ENCODE measurements at regions not wholly inside any gene's neighbourhood (a gene's known extent, or its start where the extent isn't known, plus 50 kb on each side); places are given as distances from the start of the nearest gene placed in this dataset.

DNA sequence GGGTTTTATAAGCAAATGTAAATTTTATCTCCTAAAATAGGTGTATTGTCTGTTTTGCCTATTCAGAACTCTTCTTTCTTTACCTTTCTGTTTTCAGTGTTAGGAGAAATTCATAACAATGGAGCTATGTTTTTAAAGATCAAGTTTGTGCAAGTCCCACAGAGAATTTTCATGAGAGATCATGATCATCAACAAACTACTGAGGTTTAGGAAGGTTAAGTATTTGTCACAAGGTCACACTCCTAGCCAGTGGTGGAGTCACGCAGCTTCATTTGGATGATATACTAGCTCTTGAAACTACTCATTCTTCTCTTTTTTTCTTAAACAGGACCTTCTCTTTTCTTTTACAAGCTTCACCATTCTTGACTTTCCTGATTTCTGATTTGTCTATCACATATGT is 892.6 kb upstream of the FRG1 start:
- no peak for DNase-seq

DNA sequence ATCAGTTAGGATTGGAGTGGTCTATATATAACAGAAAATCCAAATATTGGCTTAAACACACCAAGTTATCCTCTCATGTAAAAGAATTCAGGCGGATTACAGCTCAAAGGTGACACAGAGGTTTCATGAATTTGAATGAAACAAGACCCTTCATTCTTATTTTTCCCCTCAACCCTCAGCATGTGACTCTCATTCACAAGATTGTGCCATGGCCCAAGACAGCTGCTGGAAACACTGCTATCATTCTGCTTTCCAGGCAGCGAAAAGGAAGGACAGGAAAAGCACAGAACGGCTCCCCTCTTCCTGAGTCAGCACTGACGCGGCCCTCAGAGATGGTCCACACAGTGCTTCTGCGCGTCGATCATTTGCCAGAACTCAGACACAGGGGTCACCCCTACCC is 891.0 kb upstream of the FRG1 start:
- DNase-seq = no peak

DNA sequence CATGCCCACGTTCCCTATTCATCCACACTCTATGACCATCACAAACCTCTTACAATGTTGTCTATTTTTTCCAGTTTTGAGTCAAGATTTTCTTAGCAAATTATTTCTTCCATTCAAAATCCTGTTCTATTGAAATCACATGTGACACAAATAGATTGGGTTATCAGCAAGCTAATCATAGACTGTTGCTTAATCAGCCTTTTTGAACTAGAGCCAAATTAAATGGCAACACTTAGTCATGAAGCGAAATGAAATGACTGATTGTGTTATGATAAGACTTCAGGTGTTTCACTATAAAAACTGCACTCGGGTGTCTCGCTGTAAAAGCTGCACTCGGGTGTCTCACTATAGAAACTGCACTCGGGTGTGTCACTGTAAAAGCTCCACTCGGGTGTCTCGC is 890.0 kb upstream of the FRG1 start:
- no peak for DNase-seq

DNA sequence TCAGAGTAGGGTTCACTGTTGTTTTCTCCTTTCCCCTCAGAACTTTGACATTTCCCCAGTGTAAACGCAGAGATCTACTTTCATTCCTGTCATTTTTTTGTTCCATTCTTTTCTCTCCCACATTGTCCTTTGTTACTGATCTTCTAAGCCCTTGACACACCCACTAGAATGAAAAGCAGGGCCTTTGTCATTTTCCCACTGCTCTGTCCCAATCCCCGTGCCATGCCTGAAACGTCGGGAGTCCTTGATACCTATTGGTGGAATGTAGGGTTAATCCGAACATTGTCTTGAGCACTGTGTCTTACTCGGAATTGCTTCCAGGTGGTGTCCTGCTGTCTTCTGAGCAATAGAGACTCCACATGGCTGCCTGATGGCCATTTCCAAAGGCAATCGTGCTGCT is 887.1 kb upstream of the FRG1 start:
- DNase-seq = no peak

DNA sequence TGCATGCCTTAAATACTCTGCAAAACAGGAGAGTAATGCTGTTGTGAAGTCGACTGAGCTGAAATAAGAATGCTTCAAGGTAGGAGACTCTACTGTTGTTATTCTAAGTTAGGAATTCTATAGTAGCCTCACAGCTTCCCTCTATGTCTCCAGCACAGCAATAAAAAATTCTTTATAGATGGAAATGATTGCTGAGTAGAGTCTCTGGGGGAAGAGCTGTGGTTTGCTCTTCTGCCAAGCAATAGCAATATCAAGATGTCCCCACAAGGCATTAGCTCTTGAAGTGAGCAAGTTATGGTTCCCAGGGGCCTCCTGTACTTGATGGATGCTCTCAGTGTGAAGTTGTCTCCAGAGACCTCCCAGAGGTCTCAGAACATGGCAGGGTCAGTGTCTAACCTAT is 880.6 kb upstream of the FRG1 start:
- DNase-seq = no peak

DNA sequence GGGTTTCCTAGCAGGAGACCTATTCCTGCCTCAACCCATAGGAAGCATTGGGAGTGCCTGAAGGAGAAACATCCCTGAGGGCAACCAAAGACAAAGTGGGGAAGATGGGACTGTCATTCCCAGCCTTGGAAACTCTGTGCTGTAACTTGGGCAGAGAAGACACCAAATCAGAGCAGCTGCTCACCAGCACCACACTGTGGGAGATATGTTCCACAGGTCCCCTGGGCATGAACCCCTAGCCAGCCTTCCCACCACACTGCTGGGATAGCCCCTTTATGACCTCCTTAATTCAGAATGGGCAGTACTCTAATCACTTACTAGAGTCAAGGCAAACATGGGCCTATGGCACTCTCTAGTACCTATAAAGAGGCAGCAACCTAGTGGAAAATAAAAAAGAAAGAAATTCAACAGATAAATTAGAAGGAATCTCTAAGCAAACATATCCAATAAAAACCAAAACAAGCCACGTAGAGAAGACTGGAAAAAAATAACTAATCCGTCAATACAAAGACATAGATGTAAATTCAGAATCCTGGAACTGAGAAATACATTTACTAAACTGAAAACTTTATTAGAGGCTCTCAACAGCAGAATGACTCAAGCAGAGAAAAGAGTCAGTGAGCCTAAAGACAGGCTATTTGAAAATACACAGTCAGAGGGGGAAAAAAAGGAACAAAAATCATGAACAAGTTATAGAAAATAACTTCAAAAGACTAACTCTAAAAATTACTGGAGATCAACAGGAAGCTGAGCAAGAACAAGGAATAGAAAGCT is 878.4 kb upstream of the FRG1 start:
- no peak for DNase-seq

DNA sequence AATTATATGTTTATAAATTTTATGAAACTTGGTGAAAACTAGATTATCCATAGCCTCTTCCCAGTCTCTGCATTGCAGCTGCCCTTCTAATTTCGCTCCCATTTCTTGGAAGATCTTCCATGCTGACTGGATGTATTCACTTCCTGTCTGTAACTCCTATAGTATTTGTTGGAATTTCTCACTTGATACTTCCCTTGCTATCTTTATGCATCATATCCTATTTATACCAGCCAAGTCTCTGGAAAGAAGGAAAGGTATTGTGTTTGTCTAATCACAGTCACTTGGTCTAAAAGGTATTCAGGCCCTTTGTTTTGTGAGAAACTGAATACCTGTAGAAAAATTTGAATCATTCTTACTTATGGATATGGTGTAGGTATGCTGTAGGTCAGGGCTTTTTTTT is 870.9 kb upstream of the FRG1 start:
- no peak for DNase-seq

DNA sequence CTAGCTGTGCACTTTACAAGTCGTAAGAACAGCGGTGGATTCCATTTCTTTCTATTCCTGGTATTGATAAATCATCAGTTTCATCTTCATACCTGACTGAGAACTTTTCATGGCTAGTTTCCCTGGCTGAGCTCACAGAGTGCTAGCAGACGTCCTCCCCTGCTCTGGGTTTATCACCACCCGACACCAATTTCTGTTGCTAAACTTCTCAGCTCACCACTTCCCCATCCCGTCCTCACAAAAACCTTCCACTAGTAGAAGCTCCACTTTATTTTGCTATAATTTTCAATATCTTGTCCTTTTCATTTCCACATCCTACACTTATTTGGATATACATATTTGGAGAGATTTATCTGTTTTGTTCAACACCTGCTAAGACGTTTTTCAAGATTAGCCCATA is 869.4 kb upstream of the FRG1 start:
- DNase-seq = no peak

DNA sequence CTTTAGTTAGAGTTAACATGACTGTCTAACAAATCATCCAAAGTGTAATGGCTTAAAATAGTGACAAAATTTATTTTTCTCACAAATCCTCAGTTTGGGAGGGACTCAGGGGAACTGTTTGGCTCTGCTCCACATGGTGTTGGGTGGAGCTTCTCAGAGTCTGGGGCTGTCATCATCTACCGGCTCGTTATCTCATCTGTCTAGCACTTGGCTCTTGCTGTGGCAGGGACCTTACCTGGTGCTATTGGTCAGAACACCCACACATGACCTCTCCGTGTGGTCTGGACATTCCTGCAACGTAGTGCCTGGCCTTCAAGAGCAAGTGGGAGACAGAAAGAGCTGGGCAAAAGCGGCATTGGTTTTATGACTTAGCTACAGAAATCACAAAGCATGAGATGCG is 866.9 kb upstream of the FRG1 start:
- DNase-seq = no peak

DNA sequence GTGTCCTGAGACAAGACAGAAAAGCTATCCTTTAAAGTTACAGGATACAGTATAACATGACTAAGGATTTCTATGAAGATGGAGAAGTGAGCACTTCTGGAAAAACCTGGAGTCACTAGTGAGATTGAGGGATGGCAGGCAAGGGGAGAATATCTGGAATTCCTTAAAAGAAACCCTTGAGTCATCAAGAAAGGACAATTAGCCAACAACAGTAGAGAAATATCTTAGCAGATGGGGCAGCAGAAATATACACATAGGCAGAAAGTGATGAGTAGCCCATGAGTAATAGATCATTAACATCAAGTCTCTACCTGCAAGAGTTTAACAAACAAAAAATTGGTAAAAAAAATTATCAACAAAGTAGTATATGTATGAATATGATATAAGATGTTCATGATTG is 858.8 kb upstream of the FRG1 start:
- DNase-seq = no peak

DNA sequence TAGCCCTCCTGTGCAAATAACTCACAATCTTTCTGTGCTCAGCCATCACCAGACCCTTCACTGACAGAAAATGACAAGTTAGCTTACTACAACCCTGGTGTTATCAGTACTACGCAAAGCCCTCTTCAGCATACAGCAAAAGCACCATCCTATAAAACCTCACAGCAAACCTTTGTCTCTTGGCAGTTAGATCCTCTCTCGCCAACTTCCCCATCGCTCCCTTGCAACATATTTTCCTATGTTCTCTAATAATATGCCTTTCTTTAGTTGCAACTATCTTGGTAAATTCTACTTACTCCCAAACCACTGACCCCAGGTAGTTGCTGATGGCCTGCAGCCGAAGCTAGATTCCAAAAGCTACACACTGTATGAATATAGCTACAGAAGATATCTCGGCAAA is 856.9 kb upstream of the FRG1 start:
- DNase-seq = no peak

DNA sequence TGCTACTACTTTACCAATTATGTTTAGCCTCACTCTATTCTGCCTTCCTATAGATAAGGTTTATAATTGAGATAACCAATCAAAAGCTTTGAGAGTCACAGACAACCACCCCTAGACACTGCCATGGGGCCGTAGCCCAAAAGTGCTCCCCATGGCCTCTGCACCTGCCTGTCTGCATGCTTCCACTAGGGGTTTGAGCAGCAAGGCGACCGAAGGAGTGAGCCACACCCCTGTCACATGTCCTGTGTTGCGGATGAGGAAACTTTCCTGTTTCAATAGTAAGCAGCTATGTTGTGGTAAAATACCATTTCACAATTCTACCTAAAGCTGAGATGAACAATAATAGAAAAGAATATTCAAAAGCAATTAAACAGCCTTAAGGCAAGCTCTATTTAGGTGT is 856.0 kb upstream of the FRG1 start:
- no peak for DNase-seq

DNA sequence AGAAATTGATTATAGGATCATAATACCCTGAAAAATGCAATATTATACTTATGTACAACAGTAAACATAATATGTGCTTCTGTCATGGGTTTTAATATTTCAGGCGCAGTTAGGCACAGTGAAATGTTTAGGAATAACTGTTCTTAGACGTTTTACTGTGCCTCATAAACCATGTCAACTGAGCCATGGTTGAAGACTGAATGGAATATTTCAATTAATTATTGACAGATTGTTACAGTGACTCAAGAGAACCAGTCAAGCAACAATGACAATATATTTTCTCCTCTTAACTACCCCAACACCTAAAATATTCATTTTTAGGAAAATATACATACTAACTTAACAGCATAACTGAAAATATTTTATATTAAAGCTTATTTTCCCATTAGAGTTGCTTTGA is 852.7 kb upstream of the FRG1 start:
- DNase-seq = no peak

DNA sequence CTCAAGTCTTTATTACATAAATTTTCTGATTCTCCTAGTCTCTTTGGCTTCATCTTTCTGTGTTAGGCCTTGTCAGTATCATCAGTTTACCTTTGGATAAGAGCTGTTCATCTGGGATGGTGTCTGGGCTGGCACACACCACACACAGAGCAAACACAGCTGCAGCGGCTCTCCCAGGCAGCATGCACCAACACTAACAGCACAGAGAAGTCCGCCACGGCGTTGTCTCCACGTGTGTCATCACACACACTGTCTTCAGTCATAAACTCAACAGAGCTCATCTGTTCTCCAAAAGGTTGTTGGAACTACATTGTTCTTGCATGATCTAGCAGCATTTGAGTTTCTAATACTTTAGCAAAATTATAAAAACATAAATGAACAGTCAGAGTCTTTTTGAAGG is 851.9 kb upstream of the FRG1 start:
- DNase-seq = no peak

DNA sequence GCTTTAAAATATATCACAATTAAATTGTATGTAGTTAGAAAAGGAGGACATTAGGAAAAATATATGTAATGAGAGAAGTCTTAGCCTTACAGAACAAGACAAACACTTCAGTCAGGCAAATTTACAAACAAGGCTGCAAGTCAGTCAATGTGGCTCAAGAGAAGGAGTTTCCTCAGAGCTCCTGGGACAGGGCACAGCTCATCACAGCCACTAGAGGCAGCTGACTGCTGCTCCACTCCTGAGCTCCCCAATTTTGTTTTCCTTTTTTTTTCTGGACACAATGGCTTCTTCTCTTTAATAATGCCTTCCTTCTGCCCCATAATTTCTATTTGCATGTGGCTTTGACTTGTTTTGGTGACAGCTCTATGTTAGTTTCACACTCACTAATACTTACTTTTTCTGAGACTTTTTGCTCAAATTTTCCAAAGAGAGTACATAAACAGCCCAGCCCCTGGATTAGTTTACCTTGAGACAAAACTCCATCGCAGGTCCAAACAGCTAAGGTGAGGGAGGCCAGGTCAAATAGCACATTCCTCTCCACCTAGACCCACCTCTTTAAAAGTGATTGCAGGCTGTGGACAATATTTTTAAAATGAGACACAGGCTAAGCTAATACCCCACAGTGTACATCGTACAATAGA is 850.4 kb upstream of the FRG1 start:
- no peak for DNase-seq

DNA sequence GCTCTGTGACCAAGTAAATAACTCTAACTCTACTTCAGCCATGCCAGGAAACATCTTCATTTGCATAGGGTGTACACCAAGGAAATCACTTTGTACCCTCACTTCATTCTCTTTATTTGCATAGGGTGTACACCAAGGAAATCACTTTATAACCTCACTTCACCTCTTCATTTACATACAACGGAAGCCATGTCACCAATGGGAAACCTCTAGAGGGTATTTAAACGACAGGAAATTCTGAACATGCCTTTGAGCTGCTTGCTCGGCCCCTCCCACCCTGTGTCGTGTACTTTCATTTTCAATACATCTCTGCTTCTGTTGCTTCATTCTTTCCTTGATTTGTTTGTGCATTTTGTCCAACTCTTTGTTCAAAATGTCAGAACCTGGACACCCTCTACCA is 848.1 kb upstream of the FRG1 start:
- DNase-seq = no peak

DNA sequence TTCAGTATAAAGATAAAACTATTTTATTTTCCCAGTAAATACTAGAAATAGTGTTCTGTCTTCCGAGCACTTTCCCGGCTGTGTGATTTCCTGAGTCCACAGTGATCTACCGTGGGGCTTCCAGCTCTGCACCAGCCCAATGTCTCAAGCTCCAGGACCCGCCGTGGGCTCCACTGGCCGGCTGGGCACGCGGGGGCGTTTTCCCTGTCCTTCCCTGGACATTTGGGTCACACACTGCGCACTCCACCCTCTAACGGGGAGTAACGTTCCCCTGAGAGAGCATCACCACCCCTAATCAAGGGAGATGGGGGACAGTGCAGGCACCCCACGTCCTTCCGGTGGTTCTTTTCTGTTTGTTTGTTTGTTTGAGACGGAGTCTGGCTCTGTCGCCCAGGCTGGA is 844.6 kb upstream of the FRG1 start:
- DNase-seq = no peak

DNA sequence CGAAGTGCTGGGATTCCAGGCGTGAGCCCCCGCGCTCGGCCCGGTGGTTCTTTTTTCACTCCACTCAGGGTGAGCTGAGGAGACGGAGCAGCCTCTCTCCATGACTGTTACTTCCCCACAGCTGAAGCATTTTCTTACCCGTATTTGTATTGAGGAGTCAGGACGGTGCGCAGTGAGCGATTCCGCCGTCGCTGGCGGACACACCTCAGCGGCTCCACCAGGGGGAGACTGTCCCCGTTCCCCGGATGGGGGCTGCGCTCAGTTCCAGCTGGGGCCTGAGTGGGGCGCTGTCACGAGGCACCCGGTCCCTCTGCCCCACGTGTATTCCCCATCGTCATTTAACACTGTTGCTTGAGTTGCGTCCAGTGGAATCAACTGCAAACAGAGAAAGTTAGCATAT is 844.0 kb upstream of the FRG1 start:
- DNase-seq = no peak

DNA sequence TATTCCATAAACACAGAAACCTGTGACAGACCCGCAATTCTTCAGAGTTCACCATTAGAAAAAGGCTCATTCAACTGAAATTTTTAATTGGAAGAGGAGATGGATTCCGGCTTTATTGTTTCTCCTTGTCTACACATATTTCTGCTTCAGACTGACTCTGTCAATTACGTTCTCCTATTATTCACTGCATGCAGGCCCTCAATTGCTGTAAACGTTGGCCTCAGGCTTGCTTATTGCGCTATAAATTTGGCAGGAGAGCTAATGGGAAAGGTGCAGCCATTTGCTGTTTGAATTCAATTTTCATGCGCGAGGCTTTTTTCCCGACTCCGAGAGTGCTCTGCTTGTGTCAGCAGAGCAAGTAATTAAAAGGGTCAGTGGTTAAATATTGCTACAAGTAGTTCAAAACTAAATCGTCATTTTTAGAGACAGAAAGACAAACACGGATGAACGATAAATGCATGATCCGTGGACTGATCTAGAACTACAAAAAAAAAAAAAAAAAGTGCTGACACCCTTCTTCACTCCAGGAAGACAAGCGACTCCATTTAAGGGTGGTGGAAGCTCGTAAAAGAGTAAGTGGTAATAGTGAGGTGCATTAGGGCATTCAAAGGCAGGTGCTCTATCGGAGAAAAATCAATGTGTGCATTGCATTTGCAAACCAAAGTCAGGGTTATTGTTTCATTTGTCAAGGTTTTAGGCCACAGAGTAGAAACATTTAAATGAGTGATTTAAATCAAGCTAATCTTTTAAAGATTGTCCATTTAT is 841.6 kb upstream of the FRG1 start:
- DNase-seq = no peak

DNA sequence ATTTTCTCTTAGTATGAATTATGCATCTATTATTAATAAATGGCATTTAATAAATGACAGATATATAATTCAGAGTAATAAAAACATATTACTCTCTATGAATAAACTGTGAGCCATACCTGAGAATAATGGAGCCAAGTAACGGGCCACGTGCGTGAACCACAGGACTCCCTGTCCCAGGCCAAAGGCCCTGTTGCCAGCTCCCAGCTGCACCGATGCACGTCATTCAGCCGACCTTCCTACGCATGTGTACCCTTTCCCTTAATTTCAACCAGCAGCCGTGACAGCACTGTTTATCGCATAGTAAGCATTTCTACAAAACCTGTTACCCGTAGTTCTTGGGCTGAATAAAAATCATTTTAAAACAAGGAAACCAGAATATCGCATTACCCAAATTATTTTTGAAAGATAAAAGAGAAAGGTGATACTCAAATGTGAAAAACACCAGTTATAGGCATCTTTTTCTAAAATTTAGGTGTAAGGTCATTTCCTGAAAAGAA is 827.2 kb upstream of the FRG1 start:
- no peak for DNase-seq

DNA sequence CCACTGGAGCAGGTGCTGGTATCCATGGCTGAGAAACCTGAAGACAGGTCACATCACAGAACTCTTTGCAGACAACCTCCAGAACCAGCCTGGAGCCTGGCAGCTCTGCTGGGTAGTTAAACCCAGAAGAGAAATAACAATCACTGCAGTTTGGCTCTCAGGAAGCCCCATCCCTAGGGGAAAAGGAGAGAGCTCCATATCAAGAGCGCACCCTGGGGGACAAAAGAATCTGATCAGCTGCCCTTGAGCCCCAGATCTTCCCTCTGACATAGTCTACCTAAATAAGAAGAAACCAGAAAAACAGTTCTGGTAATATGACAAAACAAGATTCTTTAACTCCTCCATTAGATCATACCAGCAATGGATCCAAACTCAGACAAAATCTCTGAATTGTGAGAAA is 823.2 kb upstream of the FRG1 start:
- DNase-seq = no peak

DNA sequence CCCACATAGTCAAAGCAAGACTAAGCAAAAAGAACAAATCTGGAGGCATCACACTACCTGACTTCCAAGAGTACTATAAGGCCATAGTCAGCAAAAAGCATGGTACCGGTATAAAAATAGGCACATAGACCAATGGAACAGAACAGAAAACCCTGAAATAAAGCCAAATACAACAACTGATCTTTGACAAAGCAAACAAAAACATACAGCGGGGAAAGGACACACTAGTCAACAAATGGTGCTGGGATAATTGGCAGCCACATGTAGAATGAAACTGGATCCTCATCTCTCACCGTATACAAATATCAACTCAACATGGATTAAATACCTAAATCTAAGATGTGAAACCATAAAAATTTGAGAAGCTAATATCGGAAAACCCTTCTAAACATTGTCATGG is 819.3 kb upstream of the FRG1 start:
- DNase-seq = no peak

DNA sequence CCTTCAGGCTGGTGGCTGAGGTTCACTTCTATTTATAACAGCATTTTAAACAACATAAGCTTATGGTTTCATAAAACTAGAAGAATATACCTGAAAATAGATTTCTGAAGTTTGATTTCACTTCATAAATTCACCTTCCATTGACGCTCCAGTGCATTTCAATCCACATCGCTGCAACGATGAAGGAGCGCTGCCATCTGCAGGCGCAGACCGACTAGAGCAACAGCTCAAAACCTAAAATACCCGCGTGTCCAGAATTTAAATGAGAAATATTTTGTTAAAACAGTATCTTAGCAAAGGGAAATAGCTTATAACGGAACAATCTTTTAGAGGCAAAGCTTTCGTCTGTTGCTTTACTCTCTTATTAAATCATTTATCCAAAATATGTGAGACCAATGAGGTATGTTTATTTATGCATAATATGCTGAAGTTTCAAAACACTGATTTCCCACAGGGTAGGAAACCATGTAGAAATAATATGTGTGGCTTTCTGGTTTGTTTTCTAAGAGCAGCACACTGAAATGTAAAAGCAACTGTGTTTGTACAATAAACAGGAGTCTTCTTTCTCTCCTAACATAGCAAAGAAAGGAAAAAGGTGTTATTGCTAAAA is 816.4 kb upstream of the FRG1 start:
- DNase-seq = no peak

DNA sequence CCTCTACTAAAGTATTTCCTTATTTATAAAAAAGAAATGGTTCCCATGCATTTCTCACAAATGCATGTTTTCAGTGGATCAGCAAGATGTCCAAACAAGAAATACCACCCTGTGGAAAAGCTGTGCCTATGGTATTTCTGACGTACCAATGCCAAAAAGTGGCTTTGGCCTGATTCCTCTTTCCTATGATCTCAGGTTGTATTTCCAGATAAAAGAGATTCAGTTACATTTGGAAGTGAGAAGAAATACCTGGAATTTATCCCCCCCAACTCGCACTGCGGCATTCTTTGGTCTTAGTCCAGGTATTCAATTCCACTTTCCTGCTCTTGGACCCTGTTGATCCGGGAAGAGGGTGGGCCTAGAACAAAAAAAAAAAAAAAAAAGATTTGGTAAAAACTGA is 815.9 kb upstream of the FRG1 start:
- no peak for DNase-seq
